Erythroblast (primary cell): ENCODE measurements at regions not wholly inside any gene's neighbourhood (a gene's known extent, or its start where the extent isn't known, plus 50 kb on each side); places are given as distances from the start of the nearest gene placed in this dataset.

Source experiments
- GATA1 ChIP-seq: IDR thresholded peaks from 2 replicates; pipeline ENCODE4 v1.6.1; 2011; ENCODE audit warnings: low read depth, mild to moderate bottlenecking, control low read depth, low read length, moderate library complexity
- POLR2A ChIP-seq: IDR thresholded peaks from 2 replicates; pipeline ENCODE4 v1.6.1; 2011; ENCODE audit warnings: mild to moderate bottlenecking, low read length

DNA sequence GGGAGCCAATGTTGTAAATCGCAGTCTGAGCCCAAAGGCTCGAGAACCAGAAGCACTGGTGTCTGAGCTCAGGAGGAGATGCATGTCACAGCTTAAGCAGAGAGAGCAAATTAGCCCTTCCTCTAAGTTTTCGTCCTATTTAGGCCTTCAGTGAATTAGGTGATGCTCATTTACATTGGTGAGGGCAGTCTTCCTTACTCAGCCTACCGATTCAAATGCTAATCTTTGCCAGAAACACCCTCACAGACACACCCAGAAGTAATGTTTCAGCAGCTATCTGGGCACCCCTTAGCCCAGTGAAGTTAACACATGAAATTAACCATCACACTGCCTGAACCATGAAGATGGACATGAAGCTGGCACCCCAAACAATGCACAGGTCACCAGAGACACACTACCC lies 385.1 kb downstream of the STK39 start:
- TF ChIP-seq POLR2A (no peak), GATA1 (no peak)
